MM.1S (cell line): ENCODE measurements at regions not wholly inside any gene's neighbourhood (a gene's known extent, or its start where the extent isn't known, plus 50 kb on each side); places are given as distances from the start of the nearest gene placed in this dataset.

Experiments used
- DNase-seq: peaks from one replicate; pipeline ENCODE4 v3.0.0-alpha.2; 2015
- H2AFZ ChIP-seq: fragments of 300-600 bp; sonication (generic); 2 replicates; pipeline ENCODE4 v1.6.0; 2016; ENCODE audit warnings: antibody characterized with exemption, low read length
- H3F3A ChIP-seq: fragments of 300-600 bp; sonication (generic); 2 replicates; pipeline ENCODE4 v1.6.1; 2016; ENCODE audit warnings: mild to moderate bottlenecking, antibody characterized with exemption, low read length, moderate library complexity, mixed read lengths; ENCODE audit not compliant: insufficient read depth
- H3K27ac ChIP-seq: fragments of 300-600 bp; sonication (generic); 2 replicates; pipeline ENCODE4 v1.5.1; 2016; ENCODE audit warnings: mild to moderate bottlenecking, low read length
- H3K27me3 ChIP-seq: fragments of 300-600 bp; sonication (generic); replicated peaks from 2 replicates; pipeline ENCODE4 v1.6.0; 2016; ENCODE audit warnings: low read length; ENCODE audit not compliant: insufficient read depth
- H3K36me3 ChIP-seq: fragments of 300-600 bp; sonication (generic); replicated peaks from 2 replicates; pipeline ENCODE4 v1.6.1; 2016; ENCODE audit warnings: mild to moderate bottlenecking, low read length, mixed read lengths; ENCODE audit not compliant: insufficient read depth
- H3K4me1 ChIP-seq: fragments of 300-600 bp; sonication (generic); 2 replicates; pipeline ENCODE4 v1.6.1; 2016; ENCODE audit warnings: low read length, mixed read lengths
- H3K4me2 ChIP-seq: fragments of 300-600 bp; sonication (generic); 2 replicates; pipeline ENCODE4 v1.6.0; 2016; ENCODE audit warnings: low read depth, low read length
- H3K4me3 ChIP-seq: fragments of 300-600 bp; sonication (generic); 2 replicates; pipeline ENCODE4 v1.5.1; 2016; ENCODE audit warnings: low read length, mixed read lengths
- H3K79me2 ChIP-seq: fragments of 300-600 bp; sonication (generic); 2 replicates; pipeline ENCODE4 v1.6.1; 2016; ENCODE audit warnings: mixed run types, low read length, mixed read lengths
- H3K9ac ChIP-seq: fragments of 300-600 bp; sonication (generic); 2 replicates; pipeline ENCODE4 v1.6.1; 2016; ENCODE audit warnings: low read length, mixed read lengths
- H3K9me2 ChIP-seq: fragments of 300-600 bp; sonication (generic); replicated peaks from 2 replicates; pipeline ENCODE4 v1.6.1; 2016; ENCODE audit warnings: mild to moderate bottlenecking, low read length, mixed read lengths; ENCODE audit not compliant: insufficient read depth
- H3K9me3 ChIP-seq: fragments of 300-600 bp; sonication (generic); replicated peaks from 2 replicates; pipeline ENCODE4 v1.6.1; 2016; ENCODE audit warnings: mild to moderate bottlenecking, low read length, mixed read lengths; ENCODE audit not compliant: insufficient read depth
- H4K20me1 ChIP-seq: fragments of 300-600 bp; sonication (generic); 2 replicates; pipeline ENCODE4 v1.6.1; 2016; ENCODE audit warnings: mild to moderate bottlenecking, low read length, moderate library complexity, mixed read lengths; ENCODE audit not compliant: insufficient read depth
- CTCF ChIP-seq: fragments of 300-600 bp; sonication (generic); IDR thresholded peaks from 2 replicates; pipeline ENCODE4 v1.5.1; 2016; ENCODE audit warnings: antibody characterized with exemption, low read length, mixed read lengths
- EZH2 ChIP-seq: fragments of 300-600 bp; sonication (generic); optimal IDR thresholded peaks from 2 replicates; pipeline ENCODE3; 2017; ENCODE audit warnings: low read depth, mild to moderate bottlenecking, antibody characterized with exemption, low read length, mixed read lengths
- EZH2phosphoT487 ChIP-seq: fragments of 300-600 bp; sonication (generic); IDR thresholded peaks from 2 replicates; pipeline ENCODE4 v1.6.1; 2018; ENCODE audit warnings: antibody characterized with exemption, low read length

- no peak for DNase-seq
- H3K4me1 ChIP-seq: no peaks in the 10 kb centered on the region
- no peaks in the 10 kb centered on the region for H3K27me3 ChIP-seq
- no peaks in the 10 kb centered on the region for H3K79me2 ChIP-seq
- no peak overlapping the region for H3K4me3 ChIP-seq
- no peak overlapping the region for H2AFZ ChIP-seq
- H3K4me2 ChIP-seq: no peak overlapping the region
- H3K9me2 ChIP-seq: no peaks in the 10 kb centered on the region
- no peaks in the 10 kb centered on the region for H3K9me3 ChIP-seq
- no peaks in the 10 kb centered on the region for H3K36me3 ChIP-seq
- H4K20me1 ChIP-seq: no peaks in the 10 kb centered on the region
- no peak for TF ChIP-seq EZH2
- no peak for TF ChIP-seq CTCF
- TF ChIP-seq EZH2phosphoT487: no peak
- no peak overlapping the region for H3K27ac ChIP-seq
- H3F3A ChIP-seq: no peaks in the 10 kb centered on the region
- H3K9ac ChIP-seq: no peak overlapping the region
Observed at GRCh38 chr6:148271711-148272439, 70.8 kb upstream of the SASH1 start.

GRCh38 chr6:148272597-148272996 is 70.0 kb upstream of the SASH1 start:
- Histone ChIP-seq H3K9me3 (no peaks in the 10 kb centered on the region), H4K20me1 (no peaks in the 10 kb centered on the region), H3K36me3 (no peaks in the 10 kb centered on the region), H3K4me3 (no peak overlapping the region), H3K9me2 (no peaks in the 10 kb centered on the region), H3K27ac (no peak overlapping the region), H3F3A (no peaks in the 10 kb centered on the region), H3K4me1 (no peaks in the 10 kb centered on the region), H2AFZ (no peak overlapping the region), H3K4me2 (no peak overlapping the region), H3K27me3 (no peaks in the 10 kb centered on the region), H3K9ac (no peak overlapping the region), H3K79me2 (no peaks in the 10 kb centered on the region)
- no peak for DNase-seq
- no peak for TF ChIP-seq CTCF
- no peak for TF ChIP-seq EZH2
- no peak for TF ChIP-seq EZH2phosphoT487

GRCh38 chr6:148273962-148274752 is 68.5 kb upstream of the SASH1 start:
- Histone ChIP-seq H3K4me3 (no peak overlapping the region), H3K4me2 (no peak overlapping the region), H4K20me1 (no peaks in the 10 kb centered on the region), H3K4me1 (no peaks in the 10 kb centered on the region), H3K27ac (no peak overlapping the region), H3K36me3 (no peaks in the 10 kb centered on the region), H3K79me2 (no peaks in the 10 kb centered on the region), H3K9me3 (no peaks in the 10 kb centered on the region), H3K9me2 (no peaks in the 10 kb centered on the region), H2AFZ (no peak overlapping the region), H3K9ac (no peak overlapping the region), H3K27me3 (no peaks in the 10 kb centered on the region), H3F3A (no peaks in the 10 kb centered on the region)
- no peak for DNase-seq
- TF ChIP-seq EZH2 (no peak), EZH2phosphoT487 (no peak), CTCF (no peak)
